ENCODE measurements at regions not wholly inside any gene's neighbourhood (a gene's known extent, or its start where the extent isn't known, plus 50 kb on each side); places are given as distances from the start of the nearest gene placed in this dataset.

GRCh38 chr9:30944225-30944569 lies 1440.2 kb upstream of the ACO1 start:
- H3K4me2 ChIP-seq (ENCODE audit: insufficient read depth in 1 of 2, low read depth in 2 of 2, low read length in 2 of 2): no peak overlapping the region
- no peak overlapping the region for H2AK5ac ChIP-seq (ENCODE audit: low read depth, low read length)
- no peaks in the 10 kb centered on the region for H3K4me1 ChIP-seq (replicated peaks in 1 of 4; ENCODE audit: control insufficient read depth in 3 of 4, insufficient read depth in 4 of 4, low read length in 3 of 4)
- H2BK12ac ChIP-seq (ENCODE audit: low read depth, low read length): no peak overlapping the region
- no peak overlapping the region for H3K14ac ChIP-seq (ENCODE audit: insufficient read length)
- no peaks in the 10 kb centered on the region for H3K36me3 ChIP-seq (ENCODE audit: control insufficient read depth in 2 of 4, insufficient read depth in 4 of 4, low read length in 3 of 4)
- H3K79me1 ChIP-seq (ENCODE audit: low read depth, low read length): no peaks in the 10 kb centered on the region
- H3K27ac ChIP-seq (ENCODE audit: low read depth, low read length): no peak overlapping the region
- ChIA-PET CTCF (ENCODE audit: partially characterized antibody) (no interaction called here), POLR2A (ENCODE audit: partially characterized antibody) (no interaction called here)
- no peak overlapping the region for H2BK20ac ChIP-seq (ENCODE audit: low read length)
- H3K18ac ChIP-seq (ENCODE audit: extremely low read depth, low read length): no peak overlapping the region
- H4K20me1 ChIP-seq (replicated peaks in 1 of 2; ENCODE audit: control insufficient read depth in 1 of 2, insufficient read depth in 2 of 2, low read length in 2 of 2): no peaks in the 10 kb centered on the region
- H2BK120ac ChIP-seq (replicated peaks; ENCODE audit: low read depth, low read length): no peak overlapping the region
- H3K27me3 ChIP-seq (replicated peaks in 1 of 4; ENCODE audit: control insufficient read depth in 3 of 4, extremely low read depth in 1 of 4, insufficient read depth in 3 of 4, low read length in 3 of 4): no peaks in the 10 kb centered on the region
- no peak overlapping the region for H3K9ac ChIP-seq (replicated peaks in 1 of 4; ENCODE audit: extremely low read depth in 1 of 4, low read depth in 3 of 4, low read length in 3 of 4)
- H3K4ac ChIP-seq (replicated peaks; ENCODE audit: insufficient read length, low read depth, low read length): no peak overlapping the region
- no peak overlapping the region for H3K23ac ChIP-seq (ENCODE audit: insufficient read length)
- H2BK15ac ChIP-seq (ENCODE audit: low read length): no peak overlapping the region
- no peak overlapping the region for H4K8ac ChIP-seq (ENCODE audit: extremely low read depth, insufficient read depth, low read length)
- no peak overlapping the region for H3K56ac ChIP-seq (replicated peaks; ENCODE audit: insufficient read length, low read depth, low read length)
- no peak overlapping the region for H2BK5ac ChIP-seq (ENCODE audit: low read depth, low read length)
- DNase-seq (ENCODE audit: low read depth in 1 of 2, low spot score in 2 of 2): no peak
- TF ChIP-seq SP4 (IDR thresholded peaks at IDR 0.05; ENCODE audit: low read length) (no peak), CBX5 (IDR thresholded peaks at IDR 0.05; ENCODE audit: low read depth, low read length) (no peak), USF2 (IDR thresholded peaks at IDR 0.05; ENCODE audit: low read length) (no peak), NANOG (IDR thresholded peaks at IDR 0.05; ENCODE audit: insufficient read depth, low read depth, low read length, poor library complexity, severe bottlenecking) (no peak), NRF1 (IDR thresholded peaks at IDR 0.05; ENCODE audit: low read depth, low read length) (no peak), SIRT6 (IDR thresholded peaks at IDR 0.05; ENCODE audit: low read length) (no peak), CREB1 (IDR thresholded peaks at IDR 0.05) (no peak), ASH2L (IDR thresholded peaks at IDR 0.05; ENCODE audit: low read length) (no peak), MAFK (IDR thresholded peaks at IDR 0.05; ENCODE audit: low read depth, low read length) (no peak), POU5F1 (IDR thresholded peaks at IDR 0.05; ENCODE audit: low read depth, low read length) (no peak), RNF2 (IDR thresholded peaks at IDR 0.05; ENCODE audit: borderline replicate concordance, low read depth, low read length, missing control alignments, poor library complexity, severe bottlenecking) (no peak)
- no peak overlapping the region for H2AFZ ChIP-seq (ENCODE audit: low read length)
- H3K79me2 ChIP-seq (ENCODE audit: control insufficient read depth in 1 of 2, insufficient read depth in 2 of 2, low read length in 2 of 2): no peaks in the 10 kb centered on the region
- H3K4me3 ChIP-seq (ENCODE audit: extremely low read depth in 1 of 4, insufficient read depth in 2 of 4, low read depth in 3 of 4, low read length in 4 of 4): no peak overlapping the region
- no peaks in the 10 kb centered on the region for H3K23me2 ChIP-seq (ENCODE audit: low read depth, low read length)
- 91% methylated on average over 6 of the region's 6 CpGs; no CpG with 5 or more reads in 1 of the 2 experiments for WGBS, 2 experiments (ENCODE audit: extremely low coverage in 1 of 2, insufficient coverage in 1 of 2, insufficient read length in 1 of 2, insufficient replicate concordance in 2 of 2, low coverage in 1 of 2, low lambda C conversion rate in 2 of 2, missing lambda C conversion rate in 1 of 2)
- no peak overlapping the region for H4K5ac ChIP-seq (ENCODE audit: insufficient read length, low read depth, low read length)
- no peaks in the 10 kb centered on the region for H3K9me3 ChIP-seq (ENCODE audit: insufficient read depth in 2 of 2, low read depth in 1 of 2, low read length in 1 of 2)
- no peak overlapping the region for H4K91ac ChIP-seq (replicated peaks; ENCODE audit: insufficient read length, low read length)
- no peak for FAIRE-seq
